ENCODE measurements at regions not wholly inside any gene's neighbourhood (a gene's known extent, or its start where the extent isn't known, plus 50 kb on each side); places are given as distances from the start of the nearest gene placed in this dataset.

GRCh38 chr5:6812091-6812490 is 98.9 kb downstream of the TENT4A start:
- H3K4me3 Mint-ChIP-seq = no peak overlapping the region
- H3K27me3 Mint-ChIP-seq (ENCODE audit: low read depth) = peaks cover 3% of the 10 kb centered on the region
- no peak for TF ChIP-seq CTCF (conservative IDR thresholded peaks at IDR 0.05)

More at GRCh38 chr5:6812091-6812490, 98.9 kb downstream of the TENT4A start:
- no peak overlapping the region for H3K27ac Mint-ChIP-seq
- no peak for DNase-seq
- H3K4me2 ChIP-seq (ENCODE audit: insufficient read depth, insufficient read length, low read length) = no peak overlapping the region
- H2BK15ac ChIP-seq (ENCODE audit: low read depth, low read length) = no peak overlapping the region
- no peak overlapping the region for H3K27ac ChIP-seq (ENCODE audit: insufficient read length, low read depth, low read length)
- peaks cover 6 to 8% of the 10 kb centered on the region in 2 experiments for H3K4me1 Mint-ChIP-seq
- no peak overlapping the region for H2BK20ac ChIP-seq (ENCODE audit: low read depth, low read length, poor library complexity, severe bottlenecking)
- H2BK5ac ChIP-seq (ENCODE audit: insufficient read length, low read length) = no peak overlapping the region
- H3K36me3 Mint-ChIP-seq (ENCODE audit: insufficient read depth in 1 of 3, low read depth in 3 of 3) = no peaks in the 10 kb centered on the region
- H4K91ac ChIP-seq (ENCODE audit: insufficient read length, low read depth, low read length) = no peak overlapping the region
- no peaks in the 10 kb centered on the region for H4K20me1 ChIP-seq (ENCODE audit: control insufficient read depth, insufficient read depth, insufficient read length)
- no peak overlapping the region for H3K18ac ChIP-seq (ENCODE audit: insufficient read length, low read depth, low read length)
- H3K79me2 ChIP-seq (ENCODE audit: insufficient read depth, low read length) = no peaks in the 10 kb centered on the region
- no peak overlapping the region for H3K9ac ChIP-seq (ENCODE audit: extremely low read depth, insufficient read length, low read length)
- H2BK120ac ChIP-seq (ENCODE audit: low read depth, low read length, poor library complexity, severe bottlenecking) = no peak overlapping the region
- no peak overlapping the region for H3K56ac ChIP-seq (ENCODE audit: insufficient read length, low read depth, low read length)
- no peak overlapping the region for H3K4ac ChIP-seq (ENCODE audit: low read depth, low read length)
- no peaks in the 10 kb centered on the region for H3K9me3 ChIP-seq (ENCODE audit: control insufficient read depth, low read depth, low read length)
- no peak overlapping the region for H3K23ac ChIP-seq (ENCODE audit: insufficient read length, low read depth, low read length)
- no peak overlapping the region for H2AK5ac ChIP-seq (ENCODE audit: insufficient read length, low read length)
- no peaks in the 10 kb centered on the region for H3K27me3 ChIP-seq (ENCODE audit: insufficient read depth, low read length)
- H2BK12ac ChIP-seq (ENCODE audit: insufficient read length, low read depth, low read length) = no peak overlapping the region
- no peaks in the 10 kb centered on the region for H3K79me1 ChIP-seq (ENCODE audit: insufficient read depth, low read depth, low read length, poor library complexity, severe bottlenecking)
- no peak overlapping the region for H4K5ac ChIP-seq (ENCODE audit: insufficient read length, low read depth, low read length)
- no peaks in the 10 kb centered on the region for H3K23me2 ChIP-seq (ENCODE audit: insufficient read length, low read depth, low read length, poor library complexity, severe bottlenecking)
- peaks cover 3% of the 10 kb centered on the region in 2 experiments; a peak in 2 of 5 replicates for H3K9me3 Mint-ChIP-seq
- no peak overlapping the region for H4K8ac ChIP-seq (replicated peaks; ENCODE audit: insufficient read length, low read depth, low read length)
- H3K4me1 ChIP-seq (ENCODE audit: insufficient read depth, low read length) = no peaks in the 10 kb centered on the region; the same call in 1 of the 2 replicates
- no CpG with 5 or more reads among the region's 4 CpGs for WGBS (ENCODE audit: extremely low coverage, insufficient read length, low lambda C conversion rate)
- no peak overlapping the region for H3T11ph ChIP-seq (ENCODE audit: low read length)
- no peak overlapping the region for H2AFZ ChIP-seq (ENCODE audit: low read length)
- H3K14ac ChIP-seq (ENCODE audit: insufficient read depth, low read length) = no peak overlapping the region

Data from H9 (cell line).